SK-N-SH (cell line): ENCODE measurements at regions not wholly inside any gene's neighbourhood (a gene's known extent, or its start where the extent isn't known, plus 50 kb on each side); places are given as distances from the start of the nearest gene placed in this dataset.

Experiments used
- CTCF ChIA-PET: fragments of 300-600, 350-600 bp; formaldehyde crosslinking; extraction: SDS; loops from one replicate; lab custom pipeline; 2021; lab: Yijun Ruan, JAX
- POLR2A ChIA-PET: fragments of 350-600 bp; sonication (Branson Sonifier 250); formaldehyde crosslinking; extraction: SDS; loops from one replicate; lab custom pipeline; 2020; ENCODE audit warnings: antibody characterized with exemption, inconsistent platforms; lab: Yijun Ruan, JAX
- DNase-seq: peaks from one replicate; pipeline ENCODE4 v3.0.0; 2012
- H2AFZ ChIP-seq: fragments of 200-600 bp; sonication (generic); 2 replicates; pipeline ENCODE4 v1.8.1; 2016; ENCODE audit warnings: antibody characterized with exemption, mild to moderate bottlenecking, low read depth
- H3F3A ChIP-seq: fragments of 200-600 bp; sonication (generic); replicated peaks from 2 replicates; pipeline ENCODE3; 2016; ENCODE audit warnings: antibody characterized with exemption, mild to moderate bottlenecking; ENCODE audit not compliant: insufficient read depth
- H3K27ac ChIP-seq, 2 experiments: fragments of 200-500 bp in 1 of 2; fragments of 200-600 bp in 1 of 2; sonication (Bioruptor generic) in 1 of 2; sonication (generic), shearing (Covaris generic) in 1 of 2; 2 replicates each; pipeline versions ENCODE4 v1.5.1 to v1.6.1; 2014 to 2016; ENCODE audit warnings: low read depth in 2 of 2, inconsistent platforms in 1 of 2, low read length in 1 of 2, mild to moderate bottlenecking in 1 of 2, mixed read lengths in 1 of 2
- H3K27me3 ChIP-seq: fragments of 200-600 bp; sonication (generic), shearing (Covaris generic); 2 replicates; pipeline ENCODE4 v1.6.1; 2016; ENCODE audit warnings: mixed run types; ENCODE audit not compliant: insufficient read depth
- H3K36me3 ChIP-seq, 2 experiments: fragments of 200-500 bp in 1 of 2; fragments of 200-600 bp in 1 of 2; sonication (Bioruptor generic) in 1 of 2; sonication (generic) in 1 of 2; replicated peaks in 1 of 2; 2 replicates each; pipeline versions ENCODE3 to v1.5.1; 2014 to 2016; ENCODE audit warnings: low read length in 1 of 2, mild to moderate bottlenecking in 1 of 2; ENCODE audit not compliant: insufficient read depth in 2 of 2, control insufficient read depth in 1 of 2
- H3K4me1 ChIP-seq, 2 experiments: fragments of 200-500 bp in 1 of 2; fragments of 200-600 bp in 1 of 2; sonication (Bioruptor generic) in 1 of 2; sonication (generic), shearing (Covaris generic) in 1 of 2; 2 replicates each; pipeline versions ENCODE4 v1.5.1 to v1.6.1; 2014 to 2016; ENCODE audit warnings: low read depth in 1 of 2, low read length in 1 of 2, mixed run types in 1 of 2; ENCODE audit not compliant: insufficient read depth in 2 of 2, control insufficient read depth in 1 of 2
- H3K4me2 ChIP-seq: fragments of 200-600 bp; sonication (generic), shearing (Covaris generic); 2 replicates; pipeline ENCODE4 v1.6.1; 2017; ENCODE audit warnings: mixed run types
- H3K4me3 ChIP-seq, 2 experiments: fragments of 200-500 bp in 1 of 2; fragments of 200-600 bp in 1 of 2; sonication (Bioruptor generic) in 1 of 2; sonication (generic), shearing (Covaris generic) in 1 of 2; 2 replicates each; pipeline versions ENCODE4 v1.5.1 to v1.8.1; 2014 to 2016; ENCODE audit warnings: low read depth in 2 of 2, inconsistent platforms in 1 of 2, low read length in 1 of 2, mild to moderate bottlenecking in 1 of 2, mixed read lengths in 1 of 2, moderate library complexity in 1 of 2
- H3K79me2 ChIP-seq: fragments of 200-600 bp; sonication (generic); 2 replicates; pipeline ENCODE4 v1.8.1; 2017; ENCODE audit warnings: mild to moderate bottlenecking; ENCODE audit not compliant: insufficient read depth
- H3K9ac ChIP-seq: fragments of 200-600 bp; sonication (generic); 2 replicates; pipeline ENCODE4 v1.6.1; 2017; ENCODE audit warnings: mixed run types
- H3K9me2 ChIP-seq: fragments of 200-600 bp; sonication (generic); 2 replicates; pipeline ENCODE4 v1.6.1; 2017; ENCODE audit warnings: mixed run types
- H3K9me3 ChIP-seq: fragments of 200-600 bp; sonication (generic); 2 replicates; pipeline ENCODE4 v1.6.1; 2017; ENCODE audit warnings: mixed run types, mild to moderate bottlenecking, moderate library complexity
- H4K20me1 ChIP-seq: fragments of 200-600 bp; sonication (generic); 2 replicates; pipeline ENCODE4 v1.6.1; 2017; ENCODE audit warnings: mild to moderate bottlenecking, mixed run types; ENCODE audit not compliant: insufficient read depth
- CHD2 ChIP-seq: fragments of 150-350 bp; IDR thresholded peaks from 2 replicates; pipeline ENCODE4 v1.6.1; 2018; ENCODE audit warnings: low read length; ENCODE audit not compliant: partially characterized antibody
- ELF1 ChIP-seq: IDR thresholded peaks from 2 replicates; pipeline ENCODE4 v1.4.0; 2012
- FOSL2 ChIP-seq: IDR thresholded peaks from 2 replicates; pipeline ENCODE4 v1.4.0; 2012; ENCODE audit warnings: low read depth, mild to moderate bottlenecking, moderate library complexity, borderline replicate concordance
- FOXJ3 ChIP-seq: sonication (generic); formaldehyde crosslinking; IDR thresholded peaks from 2 replicates; pipeline ENCODE4 v1.5.1; 2020; ENCODE audit warnings: mild to moderate bottlenecking, missing genetic modification reagents
- GABPA ChIP-seq: IDR thresholded peaks from 2 replicates; pipeline ENCODE4 v1.4.0; 2012; ENCODE audit warnings: low read depth, mild to moderate bottlenecking
- GATA2 ChIP-seq: sonication (generic); formaldehyde crosslinking; IDR thresholded peaks from 2 replicates; pipeline ENCODE4 v1.5.0; 2020; ENCODE audit warnings: mild to moderate bottlenecking, missing genetic modification reagents
- MEF2A ChIP-seq: IDR thresholded peaks from 2 replicates; pipeline ENCODE4 v1.4.0; 2012; ENCODE audit warnings: low read depth, borderline replicate concordance
- NFIC ChIP-seq: IDR thresholded peaks from 2 replicates; pipeline ENCODE4 v1.4.0; 2012; ENCODE audit warnings: borderline replicate concordance
- NRF1 ChIP-seq: IDR thresholded peaks from 2 replicates; pipeline ENCODE4 v1.6.1; 2012; ENCODE audit warnings: low read depth, mild to moderate bottlenecking, low read length
- RAD21 ChIP-seq: IDR thresholded peaks from 2 replicates; pipeline ENCODE4 v1.6.1; 2012; ENCODE audit warnings: mild to moderate bottlenecking, low read length
- RCOR1 ChIP-seq: fragments of 150-350 bp; IDR thresholded peaks from 2 replicates; pipeline ENCODE4 v1.6.1; 2017; ENCODE audit warnings: antibody characterized with exemption, low read length
- RXRA ChIP-seq: IDR thresholded peaks from 2 replicates; pipeline ENCODE4 v1.4.0; 2012; ENCODE audit warnings: low read depth, mild to moderate bottlenecking, borderline replicate concordance
- SMC3 ChIP-seq: IDR thresholded peaks from 2 replicates; pipeline ENCODE4 v1.6.1; 2012; ENCODE audit warnings: low read depth, low read length, improper control_type of control experiment
- TCF12 ChIP-seq: IDR thresholded peaks from 2 replicates; pipeline ENCODE4 v1.4.0; 2012
- TEAD4 ChIP-seq: IDR thresholded peaks from 2 replicates; pipeline ENCODE4 v1.4.0; 2012; ENCODE audit warnings: mild to moderate bottlenecking, borderline replicate concordance; ENCODE audit not compliant: insufficient read depth
- USF2 ChIP-seq: fragments of 150-350 bp; IDR thresholded peaks from 2 replicates; pipeline ENCODE4 v1.6.1; 2017; ENCODE audit warnings: antibody characterized with exemption, low read length, low read depth, borderline replicate concordance
- YY1 ChIP-seq: IDR thresholded peaks from 2 replicates; pipeline ENCODE4 v1.4.0; 2012; ENCODE audit warnings: low read depth, mild to moderate bottlenecking
- WGBS: methylation state at CpG from one replicate; pipeline ENCODE4 v1.1.6; 2017; ENCODE audit warnings: low lambda C conversion rate; 5-methylcytosine and 5-hydroxymethylcytosine counted together
- TF ChIP-seq, protein P1 (sequence below): IDR thresholded peaks from 2 replicates; pipeline ENCODE4 v1.4.0; 2012; ENCODE audit warnings: low read depth, borderline replicate concordance

GRCh38 chr6:165096868-165097267 lies 212.5 kb downstream of the C6orf118 start:
- Histone ChIP-seq H3K4me2 (no peak overlapping the region), H2AFZ (no peak overlapping the region), H3K27me3 (no peaks in the 10 kb centered on the region), H3K79me2 (no peaks in the 10 kb centered on the region), H3K4me3 (no peak overlapping the region), H3K27ac (no peak overlapping the region), H3K4me1 (no peaks in the 10 kb centered on the region), H3K36me3 (no peaks in the 10 kb centered on the region), H3F3A (no peaks in the 10 kb centered on the region), H4K20me1 (no peaks in the 10 kb centered on the region), H3K9ac (no peak overlapping the region), H3K9me2 (no peaks in the 10 kb centered on the region), H3K9me3 (no peaks in the 10 kb centered on the region)
- CTCF ChIA-PET = no interaction called here
- no peak for DNase-seq
- POLR2A ChIA-PET = no interaction called here
- TF ChIP-seq GATA2 (no peak), NRF1 (no peak), MEF2A (no peak), RXRA (no peak), USF2 (no peak), TCF12 (no peak), RCOR1 (no peak), SMC3 (no peak), FOXJ3 (no peak), GABPA (no peak), ELF1 (no peak), YY1 (no peak), RAD21 (no peak), CHD2 (no peak)
- TF ChIP-seq, protein P1, sequence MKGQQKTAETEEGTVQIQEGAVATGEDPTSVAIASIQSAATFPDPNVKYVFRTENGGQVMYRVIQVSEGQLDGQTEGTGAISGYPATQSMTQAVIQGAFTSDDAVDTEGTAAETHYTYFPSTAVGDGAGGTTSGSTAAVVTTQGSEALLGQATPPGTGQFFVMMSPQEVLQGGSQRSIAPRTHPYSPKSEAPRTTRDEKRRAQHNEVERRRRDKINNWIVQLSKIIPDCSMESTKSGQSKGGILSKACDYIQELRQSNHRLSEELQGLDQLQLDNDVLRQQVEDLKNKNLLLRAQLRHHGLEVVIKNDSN = no peak
- TF ChIP-seq, all 33 proteins: peak for 0
- 4% methylated on average over 1 of the region's 1 CpG for WGBS

DNA sequence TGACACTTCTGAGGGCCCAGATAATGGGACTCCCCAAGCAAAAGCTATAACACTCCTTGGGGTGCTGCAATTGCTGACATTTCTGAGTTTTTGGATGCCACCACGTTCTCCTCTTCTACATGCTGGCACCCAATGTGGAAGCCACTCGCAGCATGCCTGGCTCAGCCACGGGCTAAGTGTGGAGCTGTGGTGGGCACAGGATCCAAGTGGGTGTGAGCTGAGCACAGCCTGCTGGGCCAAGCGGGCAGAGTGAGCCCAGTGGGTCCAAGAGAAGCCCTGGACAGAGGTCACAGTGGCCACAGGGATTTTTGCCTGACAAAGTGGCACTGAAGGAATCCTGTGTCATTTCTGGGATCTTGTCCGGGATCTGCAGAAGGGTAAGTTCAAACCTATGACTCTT lies 213.2 kb downstream of the C6orf118 start:
- Histone ChIP-seq H4K20me1 (no peaks in the 10 kb centered on the region), H3K4me3 (no peak overlapping the region), H3K9ac (no peak overlapping the region), H3K9me2 (no peaks in the 10 kb centered on the region), H3K36me3 (no peaks in the 10 kb centered on the region), H3K27ac (no peak overlapping the region), H3F3A (no peaks in the 10 kb centered on the region), H3K4me1 (no peaks in the 10 kb centered on the region), H3K9me3 (no peaks in the 10 kb centered on the region), H3K4me2 (no peak overlapping the region), H3K27me3 (no peaks in the 10 kb centered on the region), H2AFZ (no peak overlapping the region), H3K79me2 (no peaks in the 10 kb centered on the region)
- WGBS = 26% methylated on average over 5 of the region's 5 CpGs
- ChIA-PET CTCF (no interaction called here), POLR2A (no interaction called here)
- no peak for DNase-seq
- TF ChIP-seq FOSL2 (no peak), YY1 (no peak), NFIC (no peak), RCOR1 (no peak), TEAD4 (no peak)
